Stimulated activated memory B cell treated with anti-CD40 and anti-IgM and Interleukin-4, amounts not matched to agents 10 μg/mL and 1 μg/mL and 100 μg/mL, for 72 hours (primary cell): ENCODE measurements at regions not wholly inside any gene's neighbourhood (a gene's known extent, or its start where the extent isn't known, plus 50 kb on each side); places are given as distances from the start of the nearest gene placed in this dataset.

Experiments
- ATAC-seq: fragments of 150-1000 bp; cut with Tn5 transposase; 2 replicates; pipeline ENCODE4 v1.10.0; 2021
- H3K27ac Mint-ChIP-seq: one replicate; pipeline ENCODE4 v1.8.0; 2022; ENCODE audit warnings: mild to moderate bottlenecking, mixed read lengths
- H3K27me3 Mint-ChIP-seq: one replicate; pipeline ENCODE4 v1.8.0; 2022; ENCODE audit warnings: mixed read lengths
- H3K36me3 Mint-ChIP-seq: one replicate; pipeline ENCODE4 v1.8.0; 2022; ENCODE audit warnings: mixed read lengths
- H3K4me1 Mint-ChIP-seq: one replicate; pipeline ENCODE4 v1.8.0; 2022; ENCODE audit warnings: mixed read lengths
- H3K4me3 Mint-ChIP-seq: one replicate; pipeline ENCODE4 v1.8.0; 2022; ENCODE audit warnings: mild to moderate bottlenecking, moderate library complexity, mixed read lengths
- H3K9me3 Mint-ChIP-seq: one replicate; pipeline ENCODE4 v1.8.0; 2022; ENCODE audit warnings: mixed read lengths

- no peak overlapping the region for H3K4me3 Mint-ChIP-seq
- peaks cover 7% of the 10 kb centered on the region for H3K4me1 Mint-ChIP-seq
- ATAC-seq = no peak
- no peaks in the 10 kb centered on the region for H3K36me3 Mint-ChIP-seq
- peaks cover 10% of the 10 kb centered on the region for H3K27me3 Mint-ChIP-seq
- H3K9me3 Mint-ChIP-seq = no peaks in the 10 kb centered on the region
- H3K27ac Mint-ChIP-seq = no peak overlapping the region
Measured at GRCh38 chr1:220325306-220325995, 53.2 kb upstream of the RAB3GAP2 start.

- no peak overlapping the region for H3K27ac Mint-ChIP-seq
- peaks cover 7% of the 10 kb centered on the region for H3K4me1 Mint-ChIP-seq
- H3K27me3 Mint-ChIP-seq = peaks cover 10% of the 10 kb centered on the region
- no peaks in the 10 kb centered on the region for H3K9me3 Mint-ChIP-seq
- no peaks in the 10 kb centered on the region for H3K36me3 Mint-ChIP-seq
- no peak for ATAC-seq
- H3K4me3 Mint-ChIP-seq = no peak overlapping the region
Measured at GRCh38 chr1:220323717-220324116, 51.5 kb upstream of the RAB3GAP2 start.

- no peak overlapping the region for H3K27ac Mint-ChIP-seq
- peaks cover 7% of the 10 kb centered on the region for H3K4me1 Mint-ChIP-seq
- no peaks in the 10 kb centered on the region for H3K9me3 Mint-ChIP-seq
- no peaks in the 10 kb centered on the region for H3K36me3 Mint-ChIP-seq
- peaks cover 10% of the 10 kb centered on the region for H3K27me3 Mint-ChIP-seq
- no peak overlapping the region for H3K4me3 Mint-ChIP-seq
- ATAC-seq = no peak
Measured at GRCh38 chr1:220322570-220322969, 50.3 kb upstream of the RAB3GAP2 start.
